ENCODE measurements at regions not wholly inside any gene's neighbourhood (a gene's known extent, or its start where the extent isn't known, plus 50 kb on each side); places are given as distances from the start of the nearest gene placed in this dataset.

- Histone ChIP-seq H4K8ac (ENCODE audit: low read depth, low read length) (peak overlapping the region; percentile 54), H3K4ac (ENCODE audit: low read length) (no peak overlapping the region), H3K27me3 (ENCODE audit: control insufficient read depth in 3 of 3, insufficient read depth in 3 of 3, low read depth in 1 of 3, low read length in 3 of 3) (no peaks in the 10 kb centered on the region), H2BK15ac (ENCODE audit: low read length) (peak overlapping the region; percentile 88), H3K4me1 (ENCODE audit: control insufficient read depth in 2 of 2, insufficient read depth in 1 of 2, low read depth in 1 of 2, low read length in 2 of 2) (peaks cover 0 to 5% of the 10 kb centered on the region in 2 donors), H3K9ac (ENCODE audit: low read depth, low read length, poor library complexity) (no peak overlapping the region), H3K9me3 (replicated peaks in 1 of 2; ENCODE audit: control insufficient read depth in 2 of 2, insufficient read depth in 1 of 2, low read depth in 1 of 2, low read length in 2 of 2) (no peaks in the 10 kb centered on the region), H3K23ac (ENCODE audit: low read depth, low read length, poor library complexity) (no peak overlapping the region), H2BK120ac (ENCODE audit: low read depth, low read length) (no peak overlapping the region), H2BK5ac (ENCODE audit: low read length) (no peak overlapping the region), H3K27ac (replicated peaks; ENCODE audit: low read length) (no peak overlapping the region), H3K79me1 (ENCODE audit: low read depth, low read length) (peaks cover 2% of the 10 kb centered on the region), H3K4me3 (ENCODE audit: low read length in 2 of 2) (no peak overlapping the region), H2BK12ac (ENCODE audit: low read length) (no peak overlapping the region), H3K18ac (ENCODE audit: low read length) (peak overlapping the region; percentile 52), H4K91ac (ENCODE audit: low read depth, low read length, poor library complexity) (peak overlapping the region; percentile 59), H2AK5ac (ENCODE audit: low read depth, low read length) (peak overlapping the region; percentile 38), H3K4me2 (ENCODE audit: insufficient read depth, low read length, poor library complexity, severe bottlenecking) (no peak overlapping the region), H3K36me3 (replicated peaks in 1 of 2; ENCODE audit: control insufficient read depth in 2 of 2, insufficient read depth in 2 of 2, low read length in 2 of 2) (no peaks in the 10 kb centered on the region), H3K14ac (ENCODE audit: low read length) (no peak overlapping the region), H2AFZ (ENCODE audit: low read length) (no peak overlapping the region)
- WGBS, 2 donors (ENCODE audit: extremely low coverage in 2 of 2, insufficient read length in 2 of 2, insufficient replicate concordance in 1 of 2): no CpG with 5 or more reads among the region's 9 CpGs
- no peak for DNase-seq (ENCODE audit: low spot score)
Observed at GRCh38 chr6:43921039-43921438, 151.0 kb downstream of the VEGFA start.

GRCh38 chr6:43919774-43920173 lies 149.8 kb downstream of the VEGFA start:
- Histone ChIP-seq H4K8ac (ENCODE audit: low read depth, low read length) (no peak overlapping the region), H3K23ac (ENCODE audit: low read depth, low read length, poor library complexity) (no peak overlapping the region), H2BK5ac (ENCODE audit: low read length) (no peak overlapping the region), H3K4me1 (ENCODE audit: control insufficient read depth in 2 of 2, insufficient read depth in 1 of 2, low read depth in 1 of 2, low read length in 2 of 2) (peaks cover 0 to 2% of the 10 kb centered on the region in 2 donors), H2BK12ac (ENCODE audit: low read length) (no peak overlapping the region), H3K4me3 (ENCODE audit: low read length in 2 of 2) (no peak overlapping the region), H3K79me1 (ENCODE audit: low read depth, low read length) (peaks cover 2% of the 10 kb centered on the region), H3K4me2 (ENCODE audit: insufficient read depth, low read length, poor library complexity, severe bottlenecking) (no peak overlapping the region), H3K9me3 (replicated peaks in 1 of 2; ENCODE audit: control insufficient read depth in 2 of 2, insufficient read depth in 1 of 2, low read depth in 1 of 2, low read length in 2 of 2) (no peaks in the 10 kb centered on the region), H3K18ac (ENCODE audit: low read length) (no peak overlapping the region), H2AK5ac (ENCODE audit: low read depth, low read length) (no peak overlapping the region), H2BK15ac (ENCODE audit: low read length) (no peak overlapping the region), H3K27ac (replicated peaks; ENCODE audit: low read length) (no peak overlapping the region), H3K36me3 (replicated peaks in 1 of 2; ENCODE audit: control insufficient read depth in 2 of 2, insufficient read depth in 2 of 2, low read length in 2 of 2) (no peaks in the 10 kb centered on the region), H4K91ac (ENCODE audit: low read depth, low read length, poor library complexity) (no peak overlapping the region), H2BK120ac (ENCODE audit: low read depth, low read length) (no peak overlapping the region), H3K4ac (ENCODE audit: low read length) (no peak overlapping the region), H3K27me3 (ENCODE audit: control insufficient read depth in 3 of 3, insufficient read depth in 3 of 3, low read depth in 1 of 3, low read length in 3 of 3) (peaks cover 0 to 1% (median 0%) of the 10 kb centered on the region in 3 experiments), H2AFZ (ENCODE audit: low read length) (no peak overlapping the region), H3K14ac (ENCODE audit: low read length) (no peak overlapping the region), H3K9ac (ENCODE audit: low read depth, low read length, poor library complexity) (no peak overlapping the region)
- DNase-seq (ENCODE audit: low spot score): no peak
- WGBS, 2 donors (ENCODE audit: extremely low coverage in 2 of 2, insufficient read length in 2 of 2, insufficient replicate concordance in 1 of 2): 100% methylated on average over 1 of the region's 2 CpGs

- no peak for DNase-seq (ENCODE audit: low spot score)
- Histone ChIP-seq H3K4me1 (ENCODE audit: control insufficient read depth in 2 of 2, insufficient read depth in 1 of 2, low read depth in 1 of 2, low read length in 2 of 2) (peaks cover 0 to 4% of the 10 kb centered on the region in 2 donors), H3K27ac (replicated peaks; ENCODE audit: low read length) (no peak overlapping the region)
Observed at GRCh38 chr6:43917878-43918382, 147.9 kb downstream of the VEGFA start.

GRCh38 chr6:43916924-43917877 lies 147.2 kb downstream of the VEGFA start:
- no CpG with 5 or more reads among the region's 12 CpGs for whole genome bisulfite sequencing, 2 donors (ENCODE audit: extremely low coverage in 2 of 2, insufficient read length in 2 of 2, insufficient replicate concordance in 1 of 2)

More at GRCh38 chr6:43917878-43918382, 147.9 kb downstream of the VEGFA start:
- Histone ChIP-seq H4K91ac (ENCODE audit: low read depth, low read length, poor library complexity) (no peak overlapping the region), H3K36me3 (replicated peaks in 1 of 2; ENCODE audit: control insufficient read depth in 2 of 2, insufficient read depth in 2 of 2, low read length in 2 of 2) (no peaks in the 10 kb centered on the region), H2BK12ac (ENCODE audit: low read length) (no peak overlapping the region), H4K8ac (ENCODE audit: low read depth, low read length) (no peak overlapping the region), H3K23ac (ENCODE audit: low read depth, low read length, poor library complexity) (no peak overlapping the region), H3K79me1 (ENCODE audit: low read depth, low read length) (peaks cover 2% of the 10 kb centered on the region), H2AK5ac (ENCODE audit: low read depth, low read length) (no peak overlapping the region), H3K4me2 (ENCODE audit: insufficient read depth, low read length, poor library complexity, severe bottlenecking) (no peak overlapping the region), H3K18ac (ENCODE audit: low read length) (no peak overlapping the region), H2AFZ (ENCODE audit: low read length) (no peak overlapping the region), H3K4ac (ENCODE audit: low read length) (no peak overlapping the region), H2BK5ac (ENCODE audit: low read length) (no peak overlapping the region), H3K14ac (ENCODE audit: low read length) (no peak overlapping the region), H3K9me3 (replicated peaks in 1 of 2; ENCODE audit: control insufficient read depth in 2 of 2, insufficient read depth in 1 of 2, low read depth in 1 of 2, low read length in 2 of 2) (no peaks in the 10 kb centered on the region), H2BK15ac (ENCODE audit: low read length) (no peak overlapping the region), H3K9ac (ENCODE audit: low read depth, low read length, poor library complexity) (no peak overlapping the region), H3K27me3 (ENCODE audit: control insufficient read depth in 3 of 3, insufficient read depth in 3 of 3, low read depth in 1 of 3, low read length in 3 of 3) (peaks cover 0 to 13% (median 0%) of the 10 kb centered on the region in 3 experiments), H2BK120ac (ENCODE audit: low read depth, low read length) (no peak overlapping the region), H3K4me3 (ENCODE audit: low read length in 2 of 2) (no peak overlapping the region)
- WGBS, 2 donors (ENCODE audit: extremely low coverage in 2 of 2, insufficient read length in 2 of 2, insufficient replicate concordance in 1 of 2): no CpG with 5 or more reads among the region's 6 CpGs

More at GRCh38 chr6:43916924-43917877, 147.2 kb downstream of the VEGFA start:
- Histone ChIP-seq H3K9me3 (replicated peaks in 1 of 2; ENCODE audit: control insufficient read depth in 2 of 2, insufficient read depth in 1 of 2, low read depth in 1 of 2, low read length in 2 of 2) (no peaks in the 10 kb centered on the region), H3K4me2 (ENCODE audit: insufficient read depth, low read length, poor library complexity, severe bottlenecking) (no peak overlapping the region), H3K9ac (ENCODE audit: low read depth, low read length, poor library complexity) (no peak overlapping the region), H3K27me3 (ENCODE audit: control insufficient read depth in 3 of 3, insufficient read depth in 3 of 3, low read depth in 1 of 3, low read length in 3 of 3) (peaks cover 0 to 13% (median 0%) of the 10 kb centered on the region in 3 experiments), H2BK5ac (ENCODE audit: low read length) (no peak overlapping the region), H3K4ac (ENCODE audit: low read length) (no peak overlapping the region), H3K79me1 (ENCODE audit: low read depth, low read length) (no peaks in the 10 kb centered on the region), H3K27ac (replicated peaks; ENCODE audit: low read length) (no peak overlapping the region), H3K14ac (ENCODE audit: low read length) (no peak overlapping the region), H2BK120ac (ENCODE audit: low read depth, low read length) (no peak overlapping the region), H2BK12ac (ENCODE audit: low read length) (no peak overlapping the region), H3K4me3 (ENCODE audit: low read length in 2 of 2) (no peak overlapping the region), H2BK15ac (ENCODE audit: low read length) (no peak overlapping the region), H2AFZ (ENCODE audit: low read length) (no peak overlapping the region), H3K4me1 (ENCODE audit: control insufficient read depth in 2 of 2, insufficient read depth in 1 of 2, low read depth in 1 of 2, low read length in 2 of 2) (peaks cover 0 to 4% of the 10 kb centered on the region in 2 donors), H3K18ac (ENCODE audit: low read length) (no peak overlapping the region), H3K23ac (ENCODE audit: low read depth, low read length, poor library complexity) (no peak overlapping the region), H4K91ac (ENCODE audit: low read depth, low read length, poor library complexity) (no peak overlapping the region), H4K8ac (ENCODE audit: low read depth, low read length) (no peak overlapping the region), H3K36me3 (replicated peaks in 1 of 2; ENCODE audit: control insufficient read depth in 2 of 2, insufficient read depth in 2 of 2, low read length in 2 of 2) (no peaks in the 10 kb centered on the region), H2AK5ac (ENCODE audit: low read depth, low read length) (no peak overlapping the region)
- no peak for DNase-seq (ENCODE audit: low spot score)

Data from neuronal stem cell (in vitro differentiated cells).